ENCODE measurements at regions not wholly inside any gene's neighbourhood (a gene's known extent, or its start where the extent isn't known, plus 50 kb on each side); places are given as distances from the start of the nearest gene placed in this dataset.

DNA sequence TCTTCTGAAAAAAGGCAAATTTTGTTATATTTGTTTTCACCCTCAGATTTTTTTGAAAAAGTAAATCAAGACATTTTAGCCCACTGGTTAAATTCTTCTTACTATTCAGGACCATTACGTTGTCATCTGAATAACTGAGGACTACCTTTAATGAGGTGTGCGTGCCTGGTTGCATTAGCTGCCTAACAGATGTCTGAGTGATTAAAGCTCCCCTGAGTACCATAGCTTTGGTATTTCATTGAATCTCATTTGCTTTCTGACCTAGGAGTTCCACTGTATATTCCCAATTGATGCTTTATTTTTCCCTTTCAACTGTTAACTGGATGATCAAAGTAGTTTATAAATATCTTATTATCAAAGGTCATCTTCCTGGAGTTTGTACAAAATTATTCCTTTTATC, 410.0 kb upstream of the SEMA3D start:
- TF ChIP-seq, protein P1, sequence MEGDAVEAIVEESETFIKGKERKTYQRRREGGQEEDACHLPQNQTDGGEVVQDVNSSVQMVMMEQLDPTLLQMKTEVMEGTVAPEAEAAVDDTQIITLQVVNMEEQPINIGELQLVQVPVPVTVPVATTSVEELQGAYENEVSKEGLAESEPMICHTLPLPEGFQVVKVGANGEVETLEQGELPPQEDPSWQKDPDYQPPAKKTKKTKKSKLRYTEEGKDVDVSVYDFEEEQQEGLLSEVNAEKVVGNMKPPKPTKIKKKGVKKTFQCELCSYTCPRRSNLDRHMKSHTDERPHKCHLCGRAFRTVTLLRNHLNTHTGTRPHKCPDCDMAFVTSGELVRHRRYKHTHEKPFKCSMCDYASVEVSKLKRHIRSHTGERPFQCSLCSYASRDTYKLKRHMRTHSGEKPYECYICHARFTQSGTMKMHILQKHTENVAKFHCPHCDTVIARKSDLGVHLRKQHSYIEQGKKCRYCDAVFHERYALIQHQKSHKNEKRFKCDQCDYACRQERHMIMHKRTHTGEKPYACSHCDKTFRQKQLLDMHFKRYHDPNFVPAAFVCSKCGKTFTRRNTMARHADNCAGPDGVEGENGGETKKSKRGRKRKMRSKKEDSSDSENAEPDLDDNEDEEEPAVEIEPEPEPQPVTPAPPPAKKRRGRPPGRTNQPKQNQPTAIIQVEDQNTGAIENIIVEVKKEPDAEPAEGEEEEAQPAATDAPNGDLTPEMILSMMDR (IDR thresholded peaks at IDR 0.05): no peak
- TF ChIP-seq EZH2 (IDR thresholded peaks at IDR 0.05; ENCODE audit: borderline replicate concordance, insufficient read depth, low read depth, low read length, poor library complexity, severe bottlenecking): no peak
